H9 (cell line): ENCODE measurements at regions not wholly inside any gene's neighbourhood (a gene's known extent, or its start where the extent isn't known, plus 50 kb on each side); places are given as distances from the start of the nearest gene placed in this dataset.

Experiments used
- DNase-seq: peaks from one replicate; pipeline ENCODE4 v3.0.0-alpha.2; 2017
- H2AFZ ChIP-seq: one replicate; pipeline ENCODE4 v1.6.1; 2013; ENCODE audit warnings: mild to moderate bottlenecking, low read length, control low read depth, moderate library complexity
- H2AK5ac ChIP-seq: 2 replicates; pipeline ENCODE4 v1.6.1; 2013; ENCODE audit warnings: low read length, control low read depth, mixed read lengths; ENCODE audit not compliant: insufficient read length
- H2BK120ac ChIP-seq: one replicate; pipeline ENCODE4 v1.6.1; 2013; ENCODE audit warnings: low read depth, mild to moderate bottlenecking, low read length, control low read depth, inconsistent platforms; ENCODE audit not compliant: poor library complexity, severe bottlenecking
- H2BK12ac ChIP-seq: 2 replicates; pipeline ENCODE4 v1.6.1; 2013; ENCODE audit warnings: low read length, control low read depth, mixed read lengths, low read depth; ENCODE audit not compliant: insufficient read length
- H2BK15ac ChIP-seq: 2 replicates; pipeline ENCODE4 v1.6.1; 2013; ENCODE audit warnings: low read depth, low read length, control low read depth
- H2BK20ac ChIP-seq: one replicate; pipeline ENCODE4 v1.6.1; 2013; ENCODE audit warnings: low read depth, mild to moderate bottlenecking, low read length, control low read depth, inconsistent platforms; ENCODE audit not compliant: poor library complexity, severe bottlenecking
- H2BK5ac ChIP-seq: 2 replicates; pipeline ENCODE4 v1.6.1; 2013; ENCODE audit warnings: low read length, control low read depth, mixed read lengths; ENCODE audit not compliant: insufficient read length
- H3K14ac ChIP-seq: 2 replicates; pipeline ENCODE4 v1.6.1; 2013; ENCODE audit warnings: low read length, control low read depth; ENCODE audit not compliant: insufficient read depth
- H3K18ac ChIP-seq: 2 replicates; pipeline ENCODE4 v1.6.1; 2013; ENCODE audit warnings: low read depth, mild to moderate bottlenecking, mixed read lengths, low read length, control low read depth; ENCODE audit not compliant: insufficient read length
- H3K23ac ChIP-seq: 2 replicates; pipeline ENCODE4 v1.6.1; 2013; ENCODE audit warnings: low read length, control low read depth, mixed read lengths, low read depth; ENCODE audit not compliant: insufficient read length
- H3K23me2 ChIP-seq: 2 replicates; pipeline ENCODE4 v1.6.1; 2013; ENCODE audit warnings: low read depth, mild to moderate bottlenecking, mixed read lengths, low read length, control low read depth; ENCODE audit not compliant: insufficient read length, poor library complexity, severe bottlenecking
- H3K27ac ChIP-seq: 2 replicates; pipeline ENCODE4 v1.5.1; 2013; ENCODE audit warnings: low read length, control low read depth, mixed read lengths, low read depth; ENCODE audit not compliant: insufficient read length
- H3K27me3 ChIP-seq: 2 replicates; pipeline ENCODE4 v1.6.1; 2013; ENCODE audit warnings: low read length, control low read depth, inconsistent platforms; ENCODE audit not compliant: insufficient read depth
- H3K4ac ChIP-seq: 2 replicates; pipeline ENCODE4 v1.6.1; 2013; ENCODE audit warnings: low read depth, mild to moderate bottlenecking, control low read depth, inconsistent platforms, low read length, moderate library complexity
- H3K4me1 ChIP-seq: 2 replicates; pipeline ENCODE4 v1.6.1; 2013; ENCODE audit warnings: low read length, control low read depth, inconsistent platforms; ENCODE audit not compliant: insufficient read depth
- H3K4me2 ChIP-seq: 2 replicates; pipeline ENCODE4 v1.6.1; 2013; ENCODE audit warnings: low read length, control low read depth, mixed read lengths; ENCODE audit not compliant: insufficient read length, insufficient read depth
- H3K56ac ChIP-seq: 2 replicates; pipeline ENCODE4 v1.6.1; 2013; ENCODE audit warnings: low read depth, mild to moderate bottlenecking, mixed read lengths, low read length, control low read depth; ENCODE audit not compliant: insufficient read length
- H3K79me1 ChIP-seq: 2 replicates; pipeline ENCODE4 v1.6.1; 2013; ENCODE audit warnings: low read depth, mild to moderate bottlenecking, moderate library complexity, low read length, control low read depth, inconsistent platforms; ENCODE audit not compliant: insufficient read depth, poor library complexity, severe bottlenecking
- H3K79me2 ChIP-seq: 2 replicates; pipeline ENCODE4 v1.6.1; 2013; ENCODE audit warnings: low read length, control low read depth, inconsistent platforms; ENCODE audit not compliant: insufficient read depth
- H3K9ac ChIP-seq: 2 replicates; pipeline ENCODE4 v1.6.1; 2013; ENCODE audit warnings: low read length, control low read depth, mixed read lengths; ENCODE audit not compliant: insufficient read length; ENCODE audit errors: extremely low read depth
- H3K9me3 ChIP-seq: one replicate; pipeline ENCODE4 v1.6.1; 2013; ENCODE audit warnings: low read depth, low read length, inconsistent platforms; ENCODE audit not compliant: control insufficient read depth
- H3T11ph ChIP-seq: one replicate; pipeline ENCODE4 v1.6.1; 2013; ENCODE audit warnings: mild to moderate bottlenecking, low read length, control low read depth, inconsistent platforms
- H4K20me1 ChIP-seq: one replicate; pipeline ENCODE4 v1.6.1; 2013; ENCODE audit not compliant: control insufficient read depth, insufficient read length, insufficient read depth
- H4K5ac ChIP-seq: 2 replicates; pipeline ENCODE4 v1.6.1; 2013; ENCODE audit warnings: low read depth, mild to moderate bottlenecking, mixed read lengths, low read length, control low read depth; ENCODE audit not compliant: insufficient read length
- H4K8ac ChIP-seq: replicated peaks from 2 replicates; pipeline ENCODE4 v1.6.1; 2013; ENCODE audit warnings: low read length, control low read depth, mixed read lengths, low read depth; ENCODE audit not compliant: insufficient read length
- H4K91ac ChIP-seq: 2 replicates; pipeline ENCODE4 v1.6.1; 2013; ENCODE audit warnings: low read depth, mild to moderate bottlenecking, moderate library complexity, mixed read lengths, low read length, control low read depth; ENCODE audit not compliant: insufficient read length
- H3K27ac Mint-ChIP-seq, 3 experiments: 2 replicates in 2 of 3; 3 replicates in 1 of 3; pipeline ENCODE4 v1.8.0; 2020 to 2021; ENCODE audit warnings: mixed read lengths in 3 of 3, mild to moderate bottlenecking in 1 of 3, moderate library complexity in 1 of 3
- H3K27me3 Mint-ChIP-seq: 2 replicates; pipeline ENCODE4 v1.8.0; 2021; ENCODE audit warnings: low read depth, mild to moderate bottlenecking, moderate library complexity, mixed read lengths
- H3K36me3 Mint-ChIP-seq, 3 experiments: 2 replicates in 2 of 3; 3 replicates in 1 of 3; pipeline ENCODE4 v1.8.0; 2020 to 2021; ENCODE audit warnings: low read depth in 3 of 3, mixed read lengths in 3 of 3; ENCODE audit not compliant: insufficient read depth in 1 of 3
- H3K4me1 Mint-ChIP-seq, 2 experiments: 2 replicates each; pipeline ENCODE4 v1.8.0; 2020; ENCODE audit warnings: mixed read lengths in 2 of 2
- H3K4me3 Mint-ChIP-seq, 2 experiments: 2 replicates in 1 of 2; 3 replicates in 1 of 2; pipeline ENCODE4 v1.8.0; 2020 to 2021; ENCODE audit warnings: mild to moderate bottlenecking in 2 of 2, mixed read lengths in 2 of 2, moderate library complexity in 1 of 2
- H3K9me3 Mint-ChIP-seq, 2 experiments: 2 replicates in 1 of 2; 3 replicates in 1 of 2; pipeline ENCODE4 v1.8.0; 2020; ENCODE audit warnings: mild to moderate bottlenecking in 2 of 2, mixed read lengths in 2 of 2, moderate library complexity in 1 of 2
- CTCF ChIP-seq: fragments of 200-600 bp; sonication (generic); conservative IDR thresholded peaks from 3 replicates; pipeline ENCODE4 v1.8.0; 2021; ENCODE audit warnings: antibody characterized with exemption, mild to moderate bottlenecking
- WGBS: extraction: QIAGEN DNeasy Blood & Tissue Kit; methylation state at CpG from one replicate; pipeline ENCODE4 v1.1.7; 2013; ENCODE audit warnings: missing lambda C conversion rate, low lambda C conversion rate, mixed read lengths; ENCODE audit not compliant: insufficient read length; ENCODE audit errors: extremely low coverage; 5-methylcytosine and 5-hydroxymethylcytosine counted together

GRCh38 chr4:135184715-135185114 is 983.1 kb upstream of the PABPC4L start:
- Histone ChIP-seq H2AFZ (no peak overlapping the region), H3K27ac (peak overlapping the region; percentile 91), H2AK5ac (no peak overlapping the region), H3K23ac (no peak overlapping the region), H4K8ac (no peak overlapping the region), H3K9me3 (no peaks in the 10 kb centered on the region), H4K91ac (no peak overlapping the region), H2BK15ac (no peak overlapping the region), H3T11ph (no peak overlapping the region), H2BK12ac (no peak overlapping the region), H3K9ac (no peak overlapping the region), H3K18ac (no peak overlapping the region), H3K4me2 (no peak overlapping the region), H3K56ac (no peak overlapping the region), H3K4me1 (peaks cover 8% of the 10 kb centered on the region; the same call in 1 of the 2 replicates), H2BK20ac (no peak overlapping the region), H2BK120ac (no peak overlapping the region), H3K79me1 (no peaks in the 10 kb centered on the region), H4K20me1 (no peaks in the 10 kb centered on the region), H3K14ac (no peak overlapping the region), H3K23me2 (no peaks in the 10 kb centered on the region), H3K79me2 (no peaks in the 10 kb centered on the region), H4K5ac (no peak overlapping the region), H3K4ac (no peak overlapping the region), H2BK5ac (no peak overlapping the region), H3K27me3 (no peaks in the 10 kb centered on the region)
- DNase-seq: peak; percentile 36
- Mint-ChIP-seq H3K9me3 (peaks cover 31 to 36% of the 10 kb centered on the region in 2 experiments), H3K4me1 (peaks cover 34 to 35% of the 10 kb centered on the region in 2 experiments), H3K27me3 (peaks cover 2% of the 10 kb centered on the region), H3K27ac (peak overlapping the region; percentile 93 to 99 (median 98)), H3K36me3 (peaks cover 19 to 48% (median 23%) of the 10 kb centered on the region in 3 experiments), H3K4me3 (peak overlapping the region; percentile 12 to 30; a peak in 2 of 5 replicates)
- no CpG with 5 or more reads among the region's 6 CpGs for WGBS
- TF ChIP-seq CTCF: no peak
